ENCODE measurements at regions not wholly inside any gene's neighbourhood (a gene's known extent, or its start where the extent isn't known, plus 50 kb on each side); places are given as distances from the start of the nearest gene placed in this dataset.

DNA sequence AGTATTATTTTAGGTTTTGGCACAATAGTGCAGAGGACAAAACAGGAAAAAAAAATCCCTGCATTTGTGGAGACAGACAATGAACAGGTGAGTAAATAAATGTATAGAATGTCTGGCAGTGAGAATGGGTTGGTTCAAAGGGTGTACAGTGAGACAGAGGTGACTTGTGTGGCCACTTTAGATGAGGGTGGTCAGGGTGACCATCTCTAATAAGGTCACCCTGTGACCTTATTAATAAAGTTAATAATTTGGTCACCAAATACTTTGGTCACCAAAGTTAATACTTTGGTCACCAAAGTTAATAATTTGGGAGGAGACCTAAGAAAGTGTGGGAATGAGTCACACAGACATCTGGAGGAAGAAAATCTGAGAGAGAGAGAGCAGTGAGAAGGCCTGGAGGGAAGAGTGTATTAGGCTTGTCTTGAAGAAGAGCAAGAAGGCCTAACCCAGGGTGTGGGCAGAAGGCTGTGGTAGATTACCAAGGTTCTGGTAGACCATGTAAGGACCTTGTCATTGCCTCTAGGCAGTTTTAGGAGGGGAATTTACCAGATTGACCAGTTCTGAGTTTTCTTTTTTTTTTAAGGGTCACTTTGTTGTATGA, 1368.4 kb upstream of the CELF4 start:
- TF ChIP-seq, protein P1, sequence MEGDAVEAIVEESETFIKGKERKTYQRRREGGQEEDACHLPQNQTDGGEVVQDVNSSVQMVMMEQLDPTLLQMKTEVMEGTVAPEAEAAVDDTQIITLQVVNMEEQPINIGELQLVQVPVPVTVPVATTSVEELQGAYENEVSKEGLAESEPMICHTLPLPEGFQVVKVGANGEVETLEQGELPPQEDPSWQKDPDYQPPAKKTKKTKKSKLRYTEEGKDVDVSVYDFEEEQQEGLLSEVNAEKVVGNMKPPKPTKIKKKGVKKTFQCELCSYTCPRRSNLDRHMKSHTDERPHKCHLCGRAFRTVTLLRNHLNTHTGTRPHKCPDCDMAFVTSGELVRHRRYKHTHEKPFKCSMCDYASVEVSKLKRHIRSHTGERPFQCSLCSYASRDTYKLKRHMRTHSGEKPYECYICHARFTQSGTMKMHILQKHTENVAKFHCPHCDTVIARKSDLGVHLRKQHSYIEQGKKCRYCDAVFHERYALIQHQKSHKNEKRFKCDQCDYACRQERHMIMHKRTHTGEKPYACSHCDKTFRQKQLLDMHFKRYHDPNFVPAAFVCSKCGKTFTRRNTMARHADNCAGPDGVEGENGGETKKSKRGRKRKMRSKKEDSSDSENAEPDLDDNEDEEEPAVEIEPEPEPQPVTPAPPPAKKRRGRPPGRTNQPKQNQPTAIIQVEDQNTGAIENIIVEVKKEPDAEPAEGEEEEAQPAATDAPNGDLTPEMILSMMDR (IDR thresholded peaks at IDR 0.05; ENCODE audit: insufficient read depth, low read length, poor library complexity, severe bottlenecking), result no peak
- Histone ChIP-seq H3K27me3 (replicated peaks; ENCODE audit: control insufficient read depth, insufficient read depth, low read length) (no peaks in the 10 kb centered on the region), H3K4me3 (replicated peaks; ENCODE audit: low read depth, low read length) (no peak overlapping the region), H3K36me3 (ENCODE audit: control insufficient read depth, insufficient read depth, low read length) (no peaks in the 10 kb centered on the region)
- no peak for DNase-seq (ENCODE audit: extremely low read depth, insufficient read length)

DNA sequence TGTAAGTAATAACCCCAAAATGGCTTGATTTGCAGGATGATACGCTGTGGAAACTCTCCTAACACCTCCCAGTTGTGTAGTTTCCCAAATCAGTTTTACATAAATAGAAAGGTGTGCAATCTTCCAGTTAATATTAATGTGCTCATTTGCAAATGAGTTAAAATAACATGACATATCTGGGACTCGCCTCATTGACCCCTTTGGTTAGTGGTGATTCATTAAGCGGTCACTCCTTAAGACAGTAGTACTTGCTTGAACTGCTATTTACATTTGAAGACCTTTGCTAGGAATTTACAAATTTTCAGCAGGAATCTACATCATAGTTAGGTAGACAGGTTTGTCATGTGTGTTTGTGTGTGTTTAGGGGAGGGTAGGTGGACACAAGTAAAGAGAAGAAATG, 1367.7 kb upstream of the CELF4 start:
- no peak overlapping the region for H3K4me3 ChIP-seq (replicated peaks; ENCODE audit: low read depth, low read length)
- DNase-seq (ENCODE audit: extremely low read depth, insufficient read length), result no peak

DNA sequence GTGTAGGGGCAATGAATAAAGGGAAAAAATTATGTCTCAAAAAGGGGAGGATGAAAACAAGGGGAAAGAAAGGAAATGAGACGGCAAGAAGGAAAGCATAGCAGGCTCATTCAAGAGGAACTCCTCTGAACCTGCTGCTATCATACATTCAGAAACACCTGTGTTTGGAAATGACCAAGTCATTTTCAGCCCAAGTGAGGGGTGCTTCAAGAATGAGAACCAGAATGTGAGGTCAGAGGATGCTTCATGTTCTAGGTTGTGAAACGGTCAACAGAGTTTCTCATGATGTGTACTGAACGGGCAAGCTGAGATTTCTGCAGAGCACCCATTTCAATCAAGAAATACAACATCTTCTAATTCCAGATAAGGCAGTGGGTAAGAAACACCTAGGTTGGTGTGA, 1367.2 kb upstream of the CELF4 start:
- Histone ChIP-seq H3K27me3 (replicated peaks; ENCODE audit: control insufficient read depth, insufficient read depth, low read length) (no peaks in the 10 kb centered on the region), H3K4me3 (replicated peaks; ENCODE audit: low read depth, low read length) (no peak overlapping the region), H3K36me3 (ENCODE audit: control insufficient read depth, insufficient read depth, low read length) (no peaks in the 10 kb centered on the region)
- TF ChIP-seq, protein P1 (IDR thresholded peaks at IDR 0.05; ENCODE audit: insufficient read depth, low read length, poor library complexity, severe bottlenecking), result no peak
- DNase-seq (ENCODE audit: extremely low read depth, insufficient read length), result no peak

More for the DNA sequence above, 1367.7 kb upstream of the CELF4 start:
- TF ChIP-seq, protein P1 (IDR thresholded peaks at IDR 0.05; ENCODE audit: insufficient read depth, low read length, poor library complexity, severe bottlenecking), result no peak
- Histone ChIP-seq H3K27me3 (replicated peaks; ENCODE audit: control insufficient read depth, insufficient read depth, low read length) (no peaks in the 10 kb centered on the region), H3K36me3 (ENCODE audit: control insufficient read depth, insufficient read depth, low read length) (no peaks in the 10 kb centered on the region)

DNA sequence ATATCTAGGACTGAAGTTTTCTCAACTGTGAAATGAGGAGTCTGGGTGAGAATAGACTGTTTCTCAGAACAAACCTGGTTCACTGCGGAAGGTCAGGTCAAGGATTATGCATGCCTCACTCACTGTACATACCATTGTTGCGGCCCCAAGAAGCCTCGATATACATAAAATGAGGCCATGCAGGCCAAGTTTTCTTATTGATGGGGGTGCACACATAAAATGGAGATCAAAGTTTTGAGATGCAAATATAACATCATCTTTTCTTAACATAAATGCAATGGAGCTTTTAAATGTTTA, 1366.1 kb upstream of the CELF4 start:
- no peak overlapping the region for H3K4me3 ChIP-seq (replicated peaks; ENCODE audit: low read depth, low read length)
- TF ChIP-seq, protein P1 (IDR thresholded peaks at IDR 0.05; ENCODE audit: insufficient read depth, low read length, poor library complexity, severe bottlenecking), result no peak
- H3K27me3 ChIP-seq (replicated peaks; ENCODE audit: control insufficient read depth, insufficient read depth, low read length), result no peaks in the 10 kb centered on the region
- no peaks in the 10 kb centered on the region for H3K36me3 ChIP-seq (ENCODE audit: control insufficient read depth, insufficient read depth, low read length)
- DNase-seq (ENCODE audit: extremely low read depth, insufficient read length), result no peak

DNA sequence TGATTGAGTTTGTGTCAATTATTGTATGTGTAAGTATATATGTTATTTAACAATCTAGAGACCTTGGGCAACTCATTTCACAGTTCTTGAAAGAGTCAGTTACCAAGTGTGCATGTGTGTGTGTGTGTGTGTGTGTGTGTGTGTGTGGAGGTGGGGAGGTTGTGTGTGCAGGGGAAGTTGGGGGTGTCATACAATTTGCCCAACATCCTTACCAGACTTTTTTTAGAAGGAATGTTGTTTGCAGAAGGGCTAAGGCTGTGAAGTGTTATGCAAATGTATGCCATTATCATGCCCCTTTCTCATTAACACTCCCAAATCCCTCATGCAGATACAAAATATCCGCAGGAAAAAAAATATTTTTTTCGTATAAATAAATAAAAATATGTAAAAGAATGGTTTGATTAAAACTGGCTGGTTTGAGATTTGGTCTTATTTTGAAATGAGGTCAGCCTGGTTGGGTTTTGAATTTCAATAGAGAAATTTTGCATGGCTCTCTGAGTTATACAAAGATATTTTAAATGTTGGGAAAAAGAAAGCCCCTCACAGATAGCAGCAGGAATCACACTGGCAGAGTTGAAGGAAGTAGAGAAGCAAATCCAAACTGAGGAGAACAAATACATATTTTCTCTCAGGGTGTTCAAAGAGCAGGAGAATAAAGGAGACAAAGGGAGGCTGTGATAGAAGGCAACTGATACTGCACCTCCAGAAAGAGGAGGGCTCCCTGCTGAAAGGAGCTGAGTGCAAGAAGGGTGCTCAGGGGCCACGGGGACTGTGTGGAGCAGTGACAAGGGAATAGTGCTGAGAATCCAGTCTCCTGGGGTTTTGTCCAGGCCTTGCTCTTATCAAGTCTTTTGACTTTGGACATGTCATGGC, 1365.5 kb upstream of the CELF4 start:
- Histone ChIP-seq H3K27me3 (replicated peaks; ENCODE audit: control insufficient read depth, insufficient read depth, low read length) (no peaks in the 10 kb centered on the region), H3K4me3 (replicated peaks; ENCODE audit: low read depth, low read length) (no peak overlapping the region), H3K36me3 (ENCODE audit: control insufficient read depth, insufficient read depth, low read length) (no peaks in the 10 kb centered on the region)
- TF ChIP-seq, protein P1 (IDR thresholded peaks at IDR 0.05; ENCODE audit: insufficient read depth, low read length, poor library complexity, severe bottlenecking), result no peak
- DNase-seq (ENCODE audit: extremely low read depth, insufficient read length), result no peak

All from GM06990 (cell line).